ENCODE measurements at regions not wholly inside any gene's neighbourhood (a gene's known extent, or its start where the extent isn't known, plus 50 kb on each side); places are given as distances from the start of the nearest gene placed in this dataset.
"Not testable (repeated sequence)": the region's sequence is repeated elsewhere in the genome, so short reads cannot be mapped to it uniquely, and the experiment has no call there.

- not testable (repeated sequence) for H3K9ac ChIP-seq (ENCODE audit: low read length); H4K5ac ChIP-seq (ENCODE audit: low read length); H2AK5ac ChIP-seq (ENCODE audit: low read length); H4K8ac ChIP-seq (ENCODE audit: low read depth, low read length); H3K27me3 ChIP-seq (ENCODE audit: insufficient read depth, low read length, poor library complexity); H3K4me2 ChIP-seq (ENCODE audit: low read length); H3K36me3 ChIP-seq (ENCODE audit: control insufficient read depth, insufficient read depth, low read length); H3K4ac ChIP-seq (ENCODE audit: low read depth, low read length); H3K4me3 ChIP-seq (ENCODE audit: low read length); H2BK5ac ChIP-seq (ENCODE audit: low read length); H3K23ac ChIP-seq (ENCODE audit: low read length); H3K18ac ChIP-seq (ENCODE audit: low read length); H3K79me2 ChIP-seq (ENCODE audit: control insufficient read depth, insufficient read depth, low read length); H3K79me1 ChIP-seq (ENCODE audit: low read length); DNase-seq; H2BK15ac ChIP-seq (replicated peaks; ENCODE audit: low read depth); H3K4me1 ChIP-seq (ENCODE audit: control insufficient read depth, low read depth, low read length); H3K27ac ChIP-seq (ENCODE audit: low read depth, low read length); H3K56ac ChIP-seq (ENCODE audit: low read length); H2BK120ac ChIP-seq (ENCODE audit: low read depth, low read length)
- no CpG with 5 or more reads among the region's 3 CpGs for WGBS (ENCODE audit: extremely low coverage, insufficient coverage, low lambda C conversion rate)
Observed at GRCh38 chr20:30624310-30624709, 633.2 kb upstream of the DEFB115 start.

GRCh38 chr20:30629376-30629775 is 628.1 kb upstream of the DEFB115 start:
- not testable (repeated sequence) for H3K56ac ChIP-seq (ENCODE audit: low read length); H3K27me3 ChIP-seq (ENCODE audit: insufficient read depth, low read length, poor library complexity); H3K4me1 ChIP-seq (ENCODE audit: control insufficient read depth, low read depth, low read length); H4K8ac ChIP-seq (ENCODE audit: low read depth, low read length); H3K4me3 ChIP-seq (ENCODE audit: low read length); H4K5ac ChIP-seq (ENCODE audit: low read length); H3K36me3 ChIP-seq (ENCODE audit: control insufficient read depth, insufficient read depth, low read length); H3K18ac ChIP-seq (ENCODE audit: low read length); H3K79me2 ChIP-seq (ENCODE audit: control insufficient read depth, insufficient read depth, low read length); H3K23ac ChIP-seq (ENCODE audit: low read length); H2BK15ac ChIP-seq (replicated peaks; ENCODE audit: low read depth); H3K27ac ChIP-seq (ENCODE audit: low read depth, low read length); H3K4ac ChIP-seq (ENCODE audit: low read depth, low read length); H3K9ac ChIP-seq (ENCODE audit: low read length); H2BK120ac ChIP-seq (ENCODE audit: low read depth, low read length); H2AK5ac ChIP-seq (ENCODE audit: low read length); H3K4me2 ChIP-seq (ENCODE audit: low read length); H3K79me1 ChIP-seq (ENCODE audit: low read length); DNase-seq; H2BK5ac ChIP-seq (ENCODE audit: low read length)
- no CpG with 5 or more reads among the region's 7 CpGs for WGBS (ENCODE audit: extremely low coverage, insufficient coverage, low lambda C conversion rate)

GRCh38 chr20:30630761-30631160 is 626.7 kb upstream of the DEFB115 start:
- no peak overlapping the region for H3K18ac ChIP-seq (ENCODE audit: low read length)
- H4K8ac ChIP-seq (ENCODE audit: low read depth, low read length), result no peak overlapping the region
- no peak overlapping the region for H2BK120ac ChIP-seq (ENCODE audit: low read depth, low read length)
- no peaks in the 10 kb centered on the region for H3K4me1 ChIP-seq (ENCODE audit: control insufficient read depth, low read depth, low read length)
- no peaks in the 10 kb centered on the region for H3K27me3 ChIP-seq (ENCODE audit: insufficient read depth, low read length, poor library complexity)
- no peak overlapping the region for H3K4me3 ChIP-seq (ENCODE audit: low read length)
- no CpG with 5 or more reads among the region's 3 CpGs for WGBS (ENCODE audit: extremely low coverage, insufficient coverage, low lambda C conversion rate)
- H3K56ac ChIP-seq (ENCODE audit: low read length), result no peak overlapping the region
- no peak overlapping the region for H2BK5ac ChIP-seq (ENCODE audit: low read length)
- H4K5ac ChIP-seq (ENCODE audit: low read length), result no peak overlapping the region
- H2BK15ac ChIP-seq (replicated peaks; ENCODE audit: low read depth), result no peak overlapping the region
- H3K23ac ChIP-seq (ENCODE audit: low read length), result no peak overlapping the region
- H3K4me2 ChIP-seq (ENCODE audit: low read length), result no peak overlapping the region
- no peak overlapping the region for H3K9ac ChIP-seq (ENCODE audit: low read length)
- no peaks in the 10 kb centered on the region for H3K36me3 ChIP-seq (ENCODE audit: control insufficient read depth, insufficient read depth, low read length)
- no peak for DNase-seq
- H3K27ac ChIP-seq (ENCODE audit: low read depth, low read length), result no peak overlapping the region
- H3K79me2 ChIP-seq (ENCODE audit: control insufficient read depth, insufficient read depth, low read length), result no peaks in the 10 kb centered on the region
- no peak overlapping the region for H2AK5ac ChIP-seq (ENCODE audit: low read length)
- no peak overlapping the region for H3K4ac ChIP-seq (ENCODE audit: low read depth, low read length)
- no peaks in the 10 kb centered on the region for H3K79me1 ChIP-seq (ENCODE audit: low read length)

- H2BK5ac ChIP-seq (ENCODE audit: low read length); H3K56ac ChIP-seq (ENCODE audit: low read length); H3K4me1 ChIP-seq (ENCODE audit: control insufficient read depth, low read depth, low read length); H3K4ac ChIP-seq (ENCODE audit: low read depth, low read length); H3K27me3 ChIP-seq (ENCODE audit: insufficient read depth, low read length, poor library complexity); H3K27ac ChIP-seq (ENCODE audit: low read depth, low read length); H3K18ac ChIP-seq (ENCODE audit: low read length); H3K4me3 ChIP-seq (ENCODE audit: low read length); DNase-seq; H4K5ac ChIP-seq (ENCODE audit: low read length); H2BK15ac ChIP-seq (replicated peaks; ENCODE audit: low read depth); H4K8ac ChIP-seq (ENCODE audit: low read depth, low read length); H3K79me2 ChIP-seq (ENCODE audit: control insufficient read depth, insufficient read depth, low read length); H3K9ac ChIP-seq (ENCODE audit: low read length); H3K4me2 ChIP-seq (ENCODE audit: low read length); H3K23ac ChIP-seq (ENCODE audit: low read length); H3K79me1 ChIP-seq (ENCODE audit: low read length); H2AK5ac ChIP-seq (ENCODE audit: low read length); H3K36me3 ChIP-seq (ENCODE audit: control insufficient read depth, insufficient read depth, low read length); H2BK120ac ChIP-seq (ENCODE audit: low read depth, low read length): not testable (repeated sequence)
- WGBS (ENCODE audit: extremely low coverage, insufficient coverage, low lambda C conversion rate), result no CpG with 5 or more reads among the region's 4 CpGs
Observed at GRCh38 chr20:30631261-30631789, 626.1 kb upstream of the DEFB115 start.

GRCh38 chr20:30632773-30633172 is 624.7 kb upstream of the DEFB115 start:
- not testable (repeated sequence) for DNase-seq; H3K27me3 ChIP-seq (ENCODE audit: insufficient read depth, low read length, poor library complexity); H3K4me1 ChIP-seq (ENCODE audit: control insufficient read depth, low read depth, low read length); H4K8ac ChIP-seq (ENCODE audit: low read depth, low read length); H3K9ac ChIP-seq (ENCODE audit: low read length); H3K23ac ChIP-seq (ENCODE audit: low read length); H3K27ac ChIP-seq (ENCODE audit: low read depth, low read length); H3K4me3 ChIP-seq (ENCODE audit: low read length); H3K36me3 ChIP-seq (ENCODE audit: control insufficient read depth, insufficient read depth, low read length); H3K4me2 ChIP-seq (ENCODE audit: low read length); H3K4ac ChIP-seq (ENCODE audit: low read depth, low read length); H2AK5ac ChIP-seq (ENCODE audit: low read length); H2BK120ac ChIP-seq (ENCODE audit: low read depth, low read length); H3K79me1 ChIP-seq (ENCODE audit: low read length); H3K18ac ChIP-seq (ENCODE audit: low read length); H2BK15ac ChIP-seq (replicated peaks; ENCODE audit: low read depth); H3K79me2 ChIP-seq (ENCODE audit: control insufficient read depth, insufficient read depth, low read length); H3K56ac ChIP-seq (ENCODE audit: low read length); H2BK5ac ChIP-seq (ENCODE audit: low read length); H4K5ac ChIP-seq (ENCODE audit: low read length)
- WGBS (ENCODE audit: extremely low coverage, insufficient coverage, low lambda C conversion rate), result no CpG with 5 or more reads among the region's 1 CpG

- not testable (repeated sequence) for H3K4me2 ChIP-seq (ENCODE audit: low read length); DNase-seq
- WGBS (ENCODE audit: extremely low coverage, insufficient coverage, low lambda C conversion rate), result no CpG with 5 or more reads among the region's 4 CpGs
Observed at GRCh38 chr20:30641522-30641921, 615.9 kb upstream of the DEFB115 start.

More at GRCh38 chr20:30641522-30641921, 615.9 kb upstream of the DEFB115 start:
- H4K8ac ChIP-seq (ENCODE audit: low read depth, low read length); H3K4me3 ChIP-seq (ENCODE audit: low read length); H3K4ac ChIP-seq (ENCODE audit: low read depth, low read length); H3K23ac ChIP-seq (ENCODE audit: low read length); H3K79me2 ChIP-seq (ENCODE audit: control insufficient read depth, insufficient read depth, low read length); H3K27ac ChIP-seq (ENCODE audit: low read depth, low read length); H3K4me1 ChIP-seq (ENCODE audit: control insufficient read depth, low read depth, low read length); H4K5ac ChIP-seq (ENCODE audit: low read length); H2BK5ac ChIP-seq (ENCODE audit: low read length); H3K56ac ChIP-seq (ENCODE audit: low read length); H3K27me3 ChIP-seq (ENCODE audit: insufficient read depth, low read length, poor library complexity); H2AK5ac ChIP-seq (ENCODE audit: low read length); H3K18ac ChIP-seq (ENCODE audit: low read length); H3K79me1 ChIP-seq (ENCODE audit: low read length); H3K9ac ChIP-seq (ENCODE audit: low read length); H3K36me3 ChIP-seq (ENCODE audit: control insufficient read depth, insufficient read depth, low read length); H2BK15ac ChIP-seq (replicated peaks; ENCODE audit: low read depth); H2BK120ac ChIP-seq (ENCODE audit: low read depth, low read length): not testable (repeated sequence)
